PC-3 (cell line): ENCODE measurements at regions not wholly inside any gene's neighbourhood (a gene's known extent, or its start where the extent isn't known, plus 50 kb on each side); places are given as distances from the start of the nearest gene placed in this dataset.

ENCODE experiments used
- ATAC-seq: fragments of 200-7000 bp; cut with Tn5 transposase; 2 replicates; pipeline ENCODE4 v1.9.1; 2020; ENCODE audit warnings: mild to moderate bottlenecking, moderate library complexity
- BruUV-seq: library from RNA; stranded (reverse); fragments of 400-500 nt; replicated peaks from 2 replicates; lab custom pipeline; 2021; lab: Mats Ljungman, UMichigan
- CTCF ChIA-PET: fragments of 300-600 bp; sonication (Branson Sonifier 250); formaldehyde crosslinking; loops from one replicate; lab custom pipeline; 2022; ENCODE audit warnings: antibody characterized with exemption; lab: Charles Lee
- POLR2A ChIA-PET: fragments of 300-600 bp; sonication (Branson Sonifier 250); formaldehyde crosslinking; loops from one replicate; lab custom pipeline; 2022; ENCODE audit warnings: antibody characterized with exemption; ENCODE audit not compliant: unreplicated experiment; lab: Charles Lee
- DNase-seq: peaks from one replicate; pipeline ENCODE4 v3.0.0-alpha.2; 2015
- H2AFZ ChIP-seq: fragments of 300-600 bp; sonication (generic); 2 replicates; pipeline ENCODE4 v1.6.0; 2016; ENCODE audit warnings: antibody characterized with exemption, low read length
- H3F3A ChIP-seq: fragments of 300-600 bp; sonication (generic); one replicate; pipeline ENCODE4 v1.6.0; 2017; ENCODE audit warnings: antibody characterized with exemption, low read length, control low read depth, mild to moderate bottlenecking; ENCODE audit not compliant: unreplicated experiment
- H3K27ac ChIP-seq: fragments of 300-600 bp; sonication (generic); 2 replicates; pipeline ENCODE4 v1.5.1; 2016; ENCODE audit warnings: mild to moderate bottlenecking, low read length
- H3K27me3 ChIP-seq: fragments of 300-600 bp; sonication (generic); 2 replicates; pipeline ENCODE4 v1.6.1; 2016; ENCODE audit warnings: low read length, mixed read lengths
- H3K36me3 ChIP-seq: fragments of 300-600 bp; sonication (generic); 2 replicates; pipeline ENCODE4 v1.6.1; 2016; ENCODE audit warnings: low read depth, mixed run types, low read length, mixed read lengths
- H3K4me1 ChIP-seq: fragments of 300-600 bp; sonication (generic); 2 replicates; pipeline ENCODE4 v1.5.1; 2016; ENCODE audit warnings: low read length; ENCODE audit not compliant: insufficient read depth
- H3K4me2 ChIP-seq: fragments of 300-600 bp; sonication (generic); 2 replicates; pipeline ENCODE4 v1.6.0; 2016; ENCODE audit warnings: low read length
- H3K4me3 ChIP-seq: fragments of 300-600 bp; sonication (generic); 2 replicates; pipeline ENCODE4 v1.5.1; 2016; ENCODE audit warnings: mild to moderate bottlenecking, low read length, mixed read lengths
- H3K79me2 ChIP-seq: fragments of 300-600 bp; sonication (generic); 2 replicates; pipeline ENCODE4 v1.6.1; 2017; ENCODE audit warnings: low read length, mixed read lengths
- H3K9ac ChIP-seq: fragments of 300-600 bp; sonication (generic); 2 replicates; pipeline ENCODE4 v1.6.0; 2016; ENCODE audit warnings: mild to moderate bottlenecking, low read length
- H3K9me2 ChIP-seq: fragments of 300-600 bp; sonication (generic); replicated peaks from 2 replicates; pipeline ENCODE4 v1.6.1; 2016; ENCODE audit warnings: mixed run types, low read length, mixed read lengths
- H3K9me3 ChIP-seq: fragments of 300-600 bp; sonication (generic); 2 replicates; pipeline ENCODE4 v1.6.1; 2016; ENCODE audit warnings: low read length, mixed read lengths
- H4K20me1 ChIP-seq: fragments of 300-600 bp; sonication (generic); 2 replicates; pipeline ENCODE4 v1.6.1; 2016; ENCODE audit warnings: low read length, mixed read lengths
- CTCF ChIP-seq: fragments of 300-600 bp; sonication (generic); conservative IDR thresholded peaks from 2 replicates; pipeline ENCODE4 v1.5.1; 2017; ENCODE audit warnings: antibody characterized with exemption, low read depth, mild to moderate bottlenecking, low read length
- EZH2 ChIP-seq: fragments of 300-600 bp; sonication (generic); IDR thresholded peaks from one replicate; pipeline ENCODE4 v1.6.1; 2017; ENCODE audit warnings: antibody characterized with exemption, mild to moderate bottlenecking, low read length; ENCODE audit not compliant: unreplicated experiment
- EZH2phosphoT487 ChIP-seq: fragments of 300-600 bp; sonication (generic); IDR thresholded peaks from 2 replicates; pipeline ENCODE4 v1.6.1; 2018; ENCODE audit warnings: mild to moderate bottlenecking, antibody characterized with exemption, low read length, borderline replicate concordance
- intact Hi-C: fragments of 100-400 bp; cut with micrococcal nuclease; formaldehyde crosslinking; loops from 2 replicates; pipeline ENCODE4 v1.9.0; 2023

- no peaks in the 10 kb centered on the region for H3K9me2 ChIP-seq
- ChIA-PET POLR2A (interaction anchor here (0.6 kb wide), 1 partner anchor 1717 kb away, joined by 3 read pairs; no protein-coding TSS in a partner anchor), CTCF (no interaction called here)
- no peaks in the 10 kb centered on the region for H3K79me2 ChIP-seq
- H3K9me3 ChIP-seq, result no peaks in the 10 kb centered on the region
- ATAC-seq (no peak), DNase-seq (no peak)
- H3K27me3 ChIP-seq, result peaks cover 16% of the 10 kb centered on the region; the same call in 1 of the 2 replicates
- H3K4me2 ChIP-seq, result no peak overlapping the region
- H2AFZ ChIP-seq, result no peak overlapping the region
- no peak overlapping the region for H3K9ac ChIP-seq
- no peaks in the 10 kb centered on the region for H3K4me1 ChIP-seq
- H3F3A ChIP-seq, result no peaks in the 10 kb centered on the region
- H3K36me3 ChIP-seq, result no peaks in the 10 kb centered on the region
- H3K4me3 ChIP-seq, result no peak overlapping the region
- BruUV-seq, result no TSS peak
- H4K20me1 ChIP-seq, result no peaks in the 10 kb centered on the region
- TF ChIP-seq EZH2 (no peak), CTCF (no peak), EZH2phosphoT487 (no peak)
- intact Hi-C loops, result no loop called here
- H3K27ac ChIP-seq, result no peak overlapping the region
These were observed 97.0 kb upstream of the PJA1 start for GRCh38 chrX:69262036-69262936.

DNA sequence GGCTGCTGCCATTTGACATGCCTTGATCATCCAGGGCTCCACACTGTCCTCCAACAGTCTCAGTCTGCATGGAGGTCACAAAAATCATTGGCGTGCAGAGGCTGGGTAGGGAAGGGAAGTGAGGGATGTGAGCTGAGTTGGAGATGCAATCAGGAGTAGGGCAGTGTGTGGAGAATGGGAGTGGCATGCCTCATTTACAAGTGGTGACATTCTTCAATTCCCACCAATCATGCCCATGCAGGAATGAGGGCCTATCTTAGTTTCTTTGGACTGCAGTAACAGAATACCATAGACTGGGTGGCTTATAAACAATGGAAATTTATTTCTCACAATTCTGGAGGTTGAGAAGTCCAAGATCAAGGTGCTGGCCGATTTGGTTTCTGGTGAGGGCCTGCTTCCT, 94.9 kb upstream of the PJA1 start:
- Histone ChIP-seq H3K27ac (no peak overlapping the region), H3K4me3 (no peak overlapping the region), H3K36me3 (no peaks in the 10 kb centered on the region), H3F3A (no peaks in the 10 kb centered on the region), H3K79me2 (no peaks in the 10 kb centered on the region), H3K27me3 (peaks cover 16% of the 10 kb centered on the region; the same call in 1 of the 2 replicates), H3K4me2 (no peak overlapping the region), H3K4me1 (no peaks in the 10 kb centered on the region), H3K9me3 (no peaks in the 10 kb centered on the region), H2AFZ (no peak overlapping the region), H3K9ac (no peak overlapping the region), H4K20me1 (no peaks in the 10 kb centered on the region), H3K9me2 (no peaks in the 10 kb centered on the region)
- BruUV-seq, result no TSS peak
- ATAC-seq, result no peak
- ChIA-PET POLR2A (no interaction called here), CTCF (no interaction called here)
- TF ChIP-seq EZH2phosphoT487 (no peak), CTCF (no peak), EZH2 (no peak)
- intact Hi-C loops, result no loop called here
- DNase-seq, result no peak

DNA sequence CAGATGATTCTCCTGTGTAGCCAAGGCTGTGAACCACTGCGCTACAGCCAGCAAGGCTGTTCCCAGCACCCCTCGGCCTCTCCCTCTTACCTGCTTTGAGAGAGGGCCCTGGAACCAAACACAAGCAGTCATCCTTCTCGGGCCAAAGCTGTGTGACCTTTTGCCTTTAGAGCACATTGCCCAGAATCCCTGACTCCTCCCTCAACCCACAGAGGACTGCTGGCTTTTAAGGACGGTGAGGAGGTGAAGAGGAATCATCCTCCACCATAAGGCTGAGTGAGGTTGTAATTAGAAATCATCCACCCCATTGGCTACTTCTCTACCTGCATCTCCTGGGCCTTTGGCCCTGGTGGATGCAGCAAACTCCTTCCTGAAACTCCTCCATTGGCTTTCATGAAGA, 93.6 kb upstream of the PJA1 start:
- Histone ChIP-seq H3K9me3 (no peaks in the 10 kb centered on the region), H3K9me2 (no peaks in the 10 kb centered on the region), H3K9ac (no peak overlapping the region), H3K4me1 (no peaks in the 10 kb centered on the region), H3K79me2 (no peaks in the 10 kb centered on the region), H3K27me3 (peaks cover 16% of the 10 kb centered on the region; the same call in 1 of the 2 replicates), H3F3A (no peaks in the 10 kb centered on the region), H3K27ac (no peak overlapping the region), H4K20me1 (no peaks in the 10 kb centered on the region), H2AFZ (no peak overlapping the region), H3K36me3 (no peaks in the 10 kb centered on the region), H3K4me3 (no peak overlapping the region), H3K4me2 (no peak overlapping the region)
- no peak for TF ChIP-seq EZH2
- TF ChIP-seq CTCF, result no peak
- no peak for TF ChIP-seq EZH2phosphoT487
- no TSS peak for BruUV-seq
- ATAC-seq (no peak), DNase-seq (no peak)
- POLR2A ChIA-PET, result no interaction called here
- CTCF ChIA-PET, result no interaction called here
- intact Hi-C loops, result no loop called here
